ENCODE measurements at regions not wholly inside any gene's neighbourhood (a gene's known extent, or its start where the extent isn't known, plus 50 kb on each side); places are given as distances from the start of the nearest gene placed in this dataset.

- no peak for TF ChIP-seq CTCF (conservative IDR thresholded peaks at IDR 0.05; ENCODE audit: low read depth, low read length)
- no peak for TF ChIP-seq CEBPB (IDR thresholded peaks at IDR 0.05; ENCODE audit: low read depth, low read length)
Measured at GRCh38 chr3:86244905-86245304, 746.0 kb downstream of the VGLL3 start.
